Uterus (tissue), 3 donors: ENCODE measurements at regions not wholly inside any gene's neighbourhood (a gene's known extent, or its start where the extent isn't known, plus 50 kb on each side); places are given as distances from the start of the nearest gene placed in this dataset.

Experiments
- DNase-seq, 2 donors: peaks; one replicate each; pipeline ENCODE4 v3.0.0-alpha.2; 2019 to 2020
- H3K27ac ChIP-seq, 2 donors: fragments of 200-600 bp; sonication (generic); 1 replicate in 1 of 2; 2 replicates in 1 of 2; pipeline ENCODE4 v1.5.1; 2016 to 2018
- H3K27me3 ChIP-seq, 2 donors: fragments of 200-600 bp; sonication (generic); one replicate each; pipeline ENCODE4 v1.5.1; 2018 to 2019; ENCODE audit warnings: control low read depth in 1 of 2
- H3K36me3 ChIP-seq, 2 donors: fragments of 200-600 bp; sonication (generic); one replicate each; pipeline ENCODE4 v1.5.1; 2019; ENCODE audit warnings: control low read depth in 1 of 2
- H3K4me1 ChIP-seq, 2 donors: fragments of 200-600 bp; sonication (generic); one replicate each; pipeline ENCODE4 v1.5.1; 2018 to 2019; ENCODE audit warnings: control low read depth in 1 of 2
- H3K4me3 ChIP-seq, 2 donors: fragments of 200-600 bp; sonication (generic); 1 replicate in 1 of 2; 2 replicates in 1 of 2; pipeline ENCODE4 v1.5.1; 2018 to 2019; ENCODE audit warnings: mild to moderate bottlenecking in 1 of 2
- H3K9me3 ChIP-seq, 2 donors: fragments of 200-600 bp; sonication (generic); one replicate each; pipeline ENCODE4 v1.5.1; 2019; ENCODE audit warnings: control low read depth in 1 of 2
- POLR2A ChIP-seq, 2 donors: fragments of 450-650 bp; IDR thresholded peaks; one replicate each; pipeline ENCODE4 v1.6.1; 2016; ENCODE audit warnings: antibody characterized with exemption in 2 of 2, mild to moderate bottlenecking in 1 of 2, moderate library complexity in 1 of 2
- intact Hi-C: fragments of 100-400 bp; cut with DNase I; formaldehyde crosslinking; loops from one replicate; pipeline ENCODE4 v1.15.1; 2023; ENCODE audit warnings: low total_unique reads
- TF ChIP-seq, protein P1 (sequence below), 4 experiments: fragments of 200-600 bp in 2 of 4; fragments of 450-650 bp in 2 of 4; sonication (generic) in 2 of 4; IDR thresholded peaks; one replicate each; pipeline ENCODE4 v1.5.1; 2016 to 2019; ENCODE audit warnings: antibody characterized with exemption in 4 of 4, mild to moderate bottlenecking in 2 of 4, moderate library complexity in 1 of 4
- donor health status: DM: yes; HTN: yes; CAD: no.

DNA sequence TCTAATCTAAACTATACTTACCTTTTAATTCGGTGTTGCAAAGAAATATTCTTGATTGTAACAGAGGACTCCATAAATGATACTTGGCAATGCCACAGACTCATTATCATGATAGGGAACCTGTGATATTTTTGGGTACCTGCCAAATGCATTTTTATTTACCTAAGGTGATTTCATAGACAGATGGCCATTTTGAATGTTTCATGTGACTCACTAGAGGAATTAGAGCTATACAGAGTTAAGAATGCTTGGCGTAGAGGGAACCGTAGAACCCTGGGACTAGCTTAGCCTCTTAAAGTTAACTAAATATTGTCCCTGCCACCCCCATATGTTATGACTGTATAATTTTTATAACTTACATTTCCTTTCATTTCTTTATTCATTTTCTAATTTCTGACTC is 136.1 kb downstream of the DISP1 start:
- Histone ChIP-seq H3K4me3 (no peak overlapping the region), H3K4me1 (peaks cover 0 to 4% of the 10 kb centered on the region in 2 donors), H3K27me3 (no peaks in the 10 kb centered on the region), H3K36me3 (no peaks in the 10 kb centered on the region), H3K9me3 (no peaks in the 10 kb centered on the region), H3K27ac (no peak overlapping the region)
- DNase-seq = no peak
- intact Hi-C loops = no loop called here
- TF ChIP-seq POLR2A (IDR thresholded peaks at IDR 0.05) = no peak
- TF ChIP-seq, protein P1, sequence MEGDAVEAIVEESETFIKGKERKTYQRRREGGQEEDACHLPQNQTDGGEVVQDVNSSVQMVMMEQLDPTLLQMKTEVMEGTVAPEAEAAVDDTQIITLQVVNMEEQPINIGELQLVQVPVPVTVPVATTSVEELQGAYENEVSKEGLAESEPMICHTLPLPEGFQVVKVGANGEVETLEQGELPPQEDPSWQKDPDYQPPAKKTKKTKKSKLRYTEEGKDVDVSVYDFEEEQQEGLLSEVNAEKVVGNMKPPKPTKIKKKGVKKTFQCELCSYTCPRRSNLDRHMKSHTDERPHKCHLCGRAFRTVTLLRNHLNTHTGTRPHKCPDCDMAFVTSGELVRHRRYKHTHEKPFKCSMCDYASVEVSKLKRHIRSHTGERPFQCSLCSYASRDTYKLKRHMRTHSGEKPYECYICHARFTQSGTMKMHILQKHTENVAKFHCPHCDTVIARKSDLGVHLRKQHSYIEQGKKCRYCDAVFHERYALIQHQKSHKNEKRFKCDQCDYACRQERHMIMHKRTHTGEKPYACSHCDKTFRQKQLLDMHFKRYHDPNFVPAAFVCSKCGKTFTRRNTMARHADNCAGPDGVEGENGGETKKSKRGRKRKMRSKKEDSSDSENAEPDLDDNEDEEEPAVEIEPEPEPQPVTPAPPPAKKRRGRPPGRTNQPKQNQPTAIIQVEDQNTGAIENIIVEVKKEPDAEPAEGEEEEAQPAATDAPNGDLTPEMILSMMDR (IDR thresholded peaks at IDR 0.05) = no peak

- H3K9me3 ChIP-seq = no peaks in the 10 kb centered on the region
- H3K4me1 ChIP-seq = peaks cover 0 to 4% of the 10 kb centered on the region in 2 donors
- intact Hi-C loops = no loop called here
- H3K4me3 ChIP-seq = no peak overlapping the region
- no peak for TF ChIP-seq POLR2A (IDR thresholded peaks at IDR 0.05)
- TF ChIP-seq, protein P1 (IDR thresholded peaks at IDR 0.05) = no peak
- H3K27me3 ChIP-seq = no peaks in the 10 kb centered on the region
- no peaks in the 10 kb centered on the region for H3K36me3 ChIP-seq
- peak overlapping the region in 1 of 2 donors; percentile 35 for H3K27ac ChIP-seq
- no peak for DNase-seq
These were observed 138.7 kb downstream of the DISP1 start for GRCh38 chr1:222953585-222953984.

GRCh38 chr1:222955964-222956363 is 141.1 kb downstream of the DISP1 start:
- no peak for DNase-seq
- TF ChIP-seq, protein P1 (IDR thresholded peaks at IDR 0.05) = no peak
- TF ChIP-seq POLR2A (IDR thresholded peaks at IDR 0.05) = no peak
- no peaks in the 10 kb centered on the region for H3K36me3 ChIP-seq
- H3K4me3 ChIP-seq = no peak overlapping the region
- H3K4me1 ChIP-seq = peaks cover 0 to 4% of the 10 kb centered on the region in 2 donors
- intact Hi-C loops = no loop called here
- H3K9me3 ChIP-seq = no peaks in the 10 kb centered on the region
- H3K27me3 ChIP-seq = no peaks in the 10 kb centered on the region
- no peak overlapping the region for H3K27ac ChIP-seq

GRCh38 chr1:222956601-222957000 is 141.8 kb downstream of the DISP1 start:
- intact Hi-C loops = no loop called here
- TF ChIP-seq POLR2A (IDR thresholded peaks at IDR 0.05) = no peak
- TF ChIP-seq, protein P1 (IDR thresholded peaks at IDR 0.05) = no peak
- Histone ChIP-seq H3K36me3 (no peaks in the 10 kb centered on the region), H3K27ac (no peak overlapping the region), H3K4me1 (peaks cover 0 to 4% of the 10 kb centered on the region in 2 donors), H3K4me3 (no peak overlapping the region), H3K9me3 (no peaks in the 10 kb centered on the region), H3K27me3 (no peaks in the 10 kb centered on the region)
- no peak for DNase-seq

DNA sequence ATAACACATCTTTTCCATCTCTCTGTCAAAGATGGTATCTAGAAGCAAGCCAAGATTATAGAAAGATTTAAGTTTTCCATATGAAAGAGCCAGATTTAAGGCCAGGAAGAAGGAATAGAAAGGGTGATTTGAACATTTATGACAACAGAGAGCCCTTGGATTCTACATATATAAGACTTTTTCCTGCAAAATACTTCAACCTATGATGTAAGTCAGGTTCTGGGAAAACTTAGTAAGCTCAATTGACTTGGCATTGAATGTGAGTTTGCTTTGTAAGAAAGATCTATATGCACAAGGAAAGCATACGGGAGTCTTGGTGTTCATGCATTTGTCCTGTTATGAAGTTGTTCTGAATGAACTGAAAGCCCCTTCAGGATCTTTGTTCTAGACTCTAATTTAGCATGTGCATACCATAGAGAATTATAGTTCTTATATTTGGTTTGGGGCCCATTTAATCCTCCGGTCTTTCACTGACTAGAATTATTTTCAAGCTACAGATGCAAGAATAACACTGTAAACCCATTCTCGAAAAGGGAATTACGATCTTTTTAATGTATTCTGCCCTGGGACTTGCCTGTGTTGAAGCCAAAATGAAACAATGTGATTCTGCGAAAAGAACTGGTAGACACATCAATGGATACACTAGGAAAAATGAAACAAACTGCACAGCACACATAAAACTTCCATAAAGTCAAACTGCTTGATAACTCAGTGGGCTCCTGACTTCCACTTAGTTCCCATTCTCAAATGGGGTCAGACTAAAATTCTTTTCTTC is 152.8 kb downstream of the DISP1 start:
- no peak overlapping the region for H3K4me3 ChIP-seq
- H3K9me3 ChIP-seq = no peaks in the 10 kb centered on the region
- TF ChIP-seq, protein P1 (IDR thresholded peaks at IDR 0.05) = no peak
- TF ChIP-seq POLR2A (IDR thresholded peaks at IDR 0.05) = no peak
- H3K27me3 ChIP-seq = no peaks in the 10 kb centered on the region
- intact Hi-C loops = no loop called here
- no peak for DNase-seq
- H3K27ac ChIP-seq = no peak overlapping the region
- H3K4me1 ChIP-seq = no peaks in the 10 kb centered on the region
- no peaks in the 10 kb centered on the region for H3K36me3 ChIP-seq
